ENCODE measurements at regions not wholly inside any gene's neighbourhood (a gene's known extent, or its start where the extent isn't known, plus 50 kb on each side); places are given as distances from the start of the nearest gene placed in this dataset.

GRCh38 chr13:109644956-109645355 is 141.4 kb downstream of the IRS2 start:
- TF ChIP-seq, protein P1, sequence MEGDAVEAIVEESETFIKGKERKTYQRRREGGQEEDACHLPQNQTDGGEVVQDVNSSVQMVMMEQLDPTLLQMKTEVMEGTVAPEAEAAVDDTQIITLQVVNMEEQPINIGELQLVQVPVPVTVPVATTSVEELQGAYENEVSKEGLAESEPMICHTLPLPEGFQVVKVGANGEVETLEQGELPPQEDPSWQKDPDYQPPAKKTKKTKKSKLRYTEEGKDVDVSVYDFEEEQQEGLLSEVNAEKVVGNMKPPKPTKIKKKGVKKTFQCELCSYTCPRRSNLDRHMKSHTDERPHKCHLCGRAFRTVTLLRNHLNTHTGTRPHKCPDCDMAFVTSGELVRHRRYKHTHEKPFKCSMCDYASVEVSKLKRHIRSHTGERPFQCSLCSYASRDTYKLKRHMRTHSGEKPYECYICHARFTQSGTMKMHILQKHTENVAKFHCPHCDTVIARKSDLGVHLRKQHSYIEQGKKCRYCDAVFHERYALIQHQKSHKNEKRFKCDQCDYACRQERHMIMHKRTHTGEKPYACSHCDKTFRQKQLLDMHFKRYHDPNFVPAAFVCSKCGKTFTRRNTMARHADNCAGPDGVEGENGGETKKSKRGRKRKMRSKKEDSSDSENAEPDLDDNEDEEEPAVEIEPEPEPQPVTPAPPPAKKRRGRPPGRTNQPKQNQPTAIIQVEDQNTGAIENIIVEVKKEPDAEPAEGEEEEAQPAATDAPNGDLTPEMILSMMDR (IDR thresholded peaks at IDR 0.05): no peak
- TF ChIP-seq POLR2A (IDR thresholded peaks at IDR 0.05): no peak
